H9 (cell line): ENCODE measurements at regions not wholly inside any gene's neighbourhood (a gene's known extent, or its start where the extent isn't known, plus 50 kb on each side); places are given as distances from the start of the nearest gene placed in this dataset.

ENCODE experiments used
- DNase-seq: peaks from one replicate; pipeline ENCODE4 v3.0.0-alpha.2; 2017
- H2AFZ ChIP-seq: one replicate; pipeline ENCODE4 v1.6.1; 2013; ENCODE audit warnings: mild to moderate bottlenecking, low read length, control low read depth, moderate library complexity
- H2AK5ac ChIP-seq: 2 replicates; pipeline ENCODE4 v1.6.1; 2013; ENCODE audit warnings: low read length, control low read depth, mixed read lengths; ENCODE audit not compliant: insufficient read length
- H2BK120ac ChIP-seq: one replicate; pipeline ENCODE4 v1.6.1; 2013; ENCODE audit warnings: low read depth, mild to moderate bottlenecking, low read length, control low read depth, inconsistent platforms; ENCODE audit not compliant: poor library complexity, severe bottlenecking
- H2BK12ac ChIP-seq: 2 replicates; pipeline ENCODE4 v1.6.1; 2013; ENCODE audit warnings: low read length, control low read depth, mixed read lengths, low read depth; ENCODE audit not compliant: insufficient read length
- H2BK15ac ChIP-seq: 2 replicates; pipeline ENCODE4 v1.6.1; 2013; ENCODE audit warnings: low read depth, low read length, control low read depth
- H2BK20ac ChIP-seq: one replicate; pipeline ENCODE4 v1.6.1; 2013; ENCODE audit warnings: low read depth, mild to moderate bottlenecking, low read length, control low read depth, inconsistent platforms; ENCODE audit not compliant: poor library complexity, severe bottlenecking
- H2BK5ac ChIP-seq: 2 replicates; pipeline ENCODE4 v1.6.1; 2013; ENCODE audit warnings: low read length, control low read depth, mixed read lengths; ENCODE audit not compliant: insufficient read length
- H3K14ac ChIP-seq: 2 replicates; pipeline ENCODE4 v1.6.1; 2013; ENCODE audit warnings: low read length, control low read depth; ENCODE audit not compliant: insufficient read depth
- H3K18ac ChIP-seq: 2 replicates; pipeline ENCODE4 v1.6.1; 2013; ENCODE audit warnings: low read depth, mild to moderate bottlenecking, mixed read lengths, low read length, control low read depth; ENCODE audit not compliant: insufficient read length
- H3K23ac ChIP-seq: 2 replicates; pipeline ENCODE4 v1.6.1; 2013; ENCODE audit warnings: low read length, control low read depth, mixed read lengths, low read depth; ENCODE audit not compliant: insufficient read length
- H3K23me2 ChIP-seq: 2 replicates; pipeline ENCODE4 v1.6.1; 2013; ENCODE audit warnings: low read depth, mild to moderate bottlenecking, mixed read lengths, low read length, control low read depth; ENCODE audit not compliant: insufficient read length, poor library complexity, severe bottlenecking
- H3K27ac ChIP-seq: 2 replicates; pipeline ENCODE4 v1.5.1; 2013; ENCODE audit warnings: low read length, control low read depth, mixed read lengths, low read depth; ENCODE audit not compliant: insufficient read length
- H3K27me3 ChIP-seq: 2 replicates; pipeline ENCODE4 v1.6.1; 2013; ENCODE audit warnings: low read length, control low read depth, inconsistent platforms; ENCODE audit not compliant: insufficient read depth
- H3K4ac ChIP-seq: 2 replicates; pipeline ENCODE4 v1.6.1; 2013; ENCODE audit warnings: low read depth, mild to moderate bottlenecking, control low read depth, inconsistent platforms, low read length, moderate library complexity
- H3K4me1 ChIP-seq: 2 replicates; pipeline ENCODE4 v1.6.1; 2013; ENCODE audit warnings: low read length, control low read depth, inconsistent platforms; ENCODE audit not compliant: insufficient read depth
- H3K4me2 ChIP-seq: 2 replicates; pipeline ENCODE4 v1.6.1; 2013; ENCODE audit warnings: low read length, control low read depth, mixed read lengths; ENCODE audit not compliant: insufficient read length, insufficient read depth
- H3K56ac ChIP-seq: 2 replicates; pipeline ENCODE4 v1.6.1; 2013; ENCODE audit warnings: low read depth, mild to moderate bottlenecking, mixed read lengths, low read length, control low read depth; ENCODE audit not compliant: insufficient read length
- H3K79me1 ChIP-seq: 2 replicates; pipeline ENCODE4 v1.6.1; 2013; ENCODE audit warnings: low read depth, mild to moderate bottlenecking, moderate library complexity, low read length, control low read depth, inconsistent platforms; ENCODE audit not compliant: insufficient read depth, poor library complexity, severe bottlenecking
- H3K79me2 ChIP-seq: 2 replicates; pipeline ENCODE4 v1.6.1; 2013; ENCODE audit warnings: low read length, control low read depth, inconsistent platforms; ENCODE audit not compliant: insufficient read depth
- H3K9ac ChIP-seq: 2 replicates; pipeline ENCODE4 v1.6.1; 2013; ENCODE audit warnings: low read length, control low read depth, mixed read lengths; ENCODE audit not compliant: insufficient read length; ENCODE audit errors: extremely low read depth
- H3K9me3 ChIP-seq: one replicate; pipeline ENCODE4 v1.6.1; 2013; ENCODE audit warnings: low read depth, low read length, inconsistent platforms; ENCODE audit not compliant: control insufficient read depth
- H3T11ph ChIP-seq: one replicate; pipeline ENCODE4 v1.6.1; 2013; ENCODE audit warnings: mild to moderate bottlenecking, low read length, control low read depth, inconsistent platforms
- H4K20me1 ChIP-seq: one replicate; pipeline ENCODE4 v1.6.1; 2013; ENCODE audit not compliant: control insufficient read depth, insufficient read length, insufficient read depth
- H4K5ac ChIP-seq: 2 replicates; pipeline ENCODE4 v1.6.1; 2013; ENCODE audit warnings: low read depth, mild to moderate bottlenecking, mixed read lengths, low read length, control low read depth; ENCODE audit not compliant: insufficient read length
- H4K8ac ChIP-seq: replicated peaks from 2 replicates; pipeline ENCODE4 v1.6.1; 2013; ENCODE audit warnings: low read length, control low read depth, mixed read lengths, low read depth; ENCODE audit not compliant: insufficient read length
- H4K91ac ChIP-seq: 2 replicates; pipeline ENCODE4 v1.6.1; 2013; ENCODE audit warnings: low read depth, mild to moderate bottlenecking, moderate library complexity, mixed read lengths, low read length, control low read depth; ENCODE audit not compliant: insufficient read length
- H3K27ac Mint-ChIP-seq, 3 experiments: 2 replicates in 2 of 3; 3 replicates in 1 of 3; pipeline ENCODE4 v1.8.0; 2020 to 2021; ENCODE audit warnings: mixed read lengths in 3 of 3, mild to moderate bottlenecking in 1 of 3, moderate library complexity in 1 of 3
- H3K27me3 Mint-ChIP-seq: 2 replicates; pipeline ENCODE4 v1.8.0; 2021; ENCODE audit warnings: low read depth, mild to moderate bottlenecking, moderate library complexity, mixed read lengths
- H3K36me3 Mint-ChIP-seq, 3 experiments: 2 replicates in 2 of 3; 3 replicates in 1 of 3; pipeline ENCODE4 v1.8.0; 2020 to 2021; ENCODE audit warnings: low read depth in 3 of 3, mixed read lengths in 3 of 3; ENCODE audit not compliant: insufficient read depth in 1 of 3
- H3K4me1 Mint-ChIP-seq, 2 experiments: 2 replicates each; pipeline ENCODE4 v1.8.0; 2020; ENCODE audit warnings: mixed read lengths in 2 of 2
- H3K4me3 Mint-ChIP-seq, 2 experiments: 2 replicates in 1 of 2; 3 replicates in 1 of 2; pipeline ENCODE4 v1.8.0; 2020 to 2021; ENCODE audit warnings: mild to moderate bottlenecking in 2 of 2, mixed read lengths in 2 of 2, moderate library complexity in 1 of 2
- H3K9me3 Mint-ChIP-seq, 2 experiments: 2 replicates in 1 of 2; 3 replicates in 1 of 2; pipeline ENCODE4 v1.8.0; 2020; ENCODE audit warnings: mild to moderate bottlenecking in 2 of 2, mixed read lengths in 2 of 2, moderate library complexity in 1 of 2
- WGBS: extraction: QIAGEN DNeasy Blood & Tissue Kit; methylation state at CpG from one replicate; pipeline ENCODE4 v1.1.7; 2013; ENCODE audit warnings: missing lambda C conversion rate, low lambda C conversion rate, mixed read lengths; ENCODE audit not compliant: insufficient read length; ENCODE audit errors: extremely low coverage; 5-methylcytosine and 5-hydroxymethylcytosine counted together
- TF ChIP-seq, protein P1 (sequence below): fragments of 200-600 bp; sonication (generic); conservative IDR thresholded peaks from 3 replicates; pipeline ENCODE4 v1.8.0; 2021; ENCODE audit warnings: antibody characterized with exemption, mild to moderate bottlenecking

DNA sequence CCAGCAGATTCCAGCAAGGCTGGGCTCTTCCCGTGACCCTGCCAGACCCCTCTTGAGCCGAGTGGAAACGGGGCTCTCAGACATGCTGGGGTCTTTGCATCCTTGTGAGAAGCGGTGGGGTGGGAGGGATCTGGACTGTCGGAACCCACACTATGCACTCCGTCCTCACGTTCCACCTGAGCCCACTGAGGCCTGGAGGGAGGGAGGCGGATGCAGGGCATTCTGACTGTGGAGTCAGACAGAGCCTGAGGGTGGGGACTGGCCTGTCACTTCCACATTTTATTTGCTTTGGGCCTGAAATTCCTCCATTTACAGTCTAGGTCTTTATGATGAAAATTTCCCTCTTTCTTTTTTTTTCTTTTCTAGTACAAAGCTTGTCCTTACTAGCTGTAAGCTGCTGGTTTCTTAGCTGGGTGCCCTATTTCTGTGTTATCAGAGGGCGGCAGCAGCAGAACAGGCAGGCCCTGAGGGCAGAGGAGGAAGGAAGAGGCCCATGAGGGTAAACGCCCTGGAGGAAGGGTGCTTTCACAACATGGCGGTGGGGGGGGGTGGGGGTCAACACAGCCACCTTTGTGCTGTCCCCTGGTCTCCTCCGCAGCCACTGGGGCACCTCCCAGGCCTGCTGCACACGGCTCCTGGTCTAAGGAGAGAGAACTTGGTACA, 373.5 kb upstream of the MYT1L start:
- H3K4me1 Mint-ChIP-seq: peaks cover 45 to 51% of the 10 kb centered on the region in 2 experiments
- Histone ChIP-seq H3K79me2 (no peaks in the 10 kb centered on the region), H2BK15ac (no peak overlapping the region), H4K20me1 (no peaks in the 10 kb centered on the region), H2BK12ac (no peak overlapping the region), H2AK5ac (no peak overlapping the region), H3K18ac (no peak overlapping the region), H3K9me3 (no peaks in the 10 kb centered on the region), H3K4ac (no peak overlapping the region), H3K27ac (no peak overlapping the region), H2AFZ (no peak overlapping the region), H3K79me1 (no peaks in the 10 kb centered on the region), H3K9ac (no peak overlapping the region), H3K4me2 (no peak overlapping the region), H3K23ac (no peak overlapping the region), H2BK5ac (no peak overlapping the region), H3K14ac (no peak overlapping the region; the same call in 1 of the 2 replicates), H3K4me1 (peaks cover 5% of the 10 kb centered on the region), H3K56ac (no peak overlapping the region), H2BK120ac (no peak overlapping the region), H3K23me2 (no peaks in the 10 kb centered on the region), H4K91ac (no peak overlapping the region), H3T11ph (no peak overlapping the region), H4K5ac (no peak overlapping the region), H3K27me3 (no peaks in the 10 kb centered on the region), H4K8ac (no peak overlapping the region), H2BK20ac (no peak overlapping the region)
- peaks cover 25% of the 10 kb centered on the region for H3K27me3 Mint-ChIP-seq
- H3K4me3 Mint-ChIP-seq: no peak overlapping the region
- TF ChIP-seq, protein P1, sequence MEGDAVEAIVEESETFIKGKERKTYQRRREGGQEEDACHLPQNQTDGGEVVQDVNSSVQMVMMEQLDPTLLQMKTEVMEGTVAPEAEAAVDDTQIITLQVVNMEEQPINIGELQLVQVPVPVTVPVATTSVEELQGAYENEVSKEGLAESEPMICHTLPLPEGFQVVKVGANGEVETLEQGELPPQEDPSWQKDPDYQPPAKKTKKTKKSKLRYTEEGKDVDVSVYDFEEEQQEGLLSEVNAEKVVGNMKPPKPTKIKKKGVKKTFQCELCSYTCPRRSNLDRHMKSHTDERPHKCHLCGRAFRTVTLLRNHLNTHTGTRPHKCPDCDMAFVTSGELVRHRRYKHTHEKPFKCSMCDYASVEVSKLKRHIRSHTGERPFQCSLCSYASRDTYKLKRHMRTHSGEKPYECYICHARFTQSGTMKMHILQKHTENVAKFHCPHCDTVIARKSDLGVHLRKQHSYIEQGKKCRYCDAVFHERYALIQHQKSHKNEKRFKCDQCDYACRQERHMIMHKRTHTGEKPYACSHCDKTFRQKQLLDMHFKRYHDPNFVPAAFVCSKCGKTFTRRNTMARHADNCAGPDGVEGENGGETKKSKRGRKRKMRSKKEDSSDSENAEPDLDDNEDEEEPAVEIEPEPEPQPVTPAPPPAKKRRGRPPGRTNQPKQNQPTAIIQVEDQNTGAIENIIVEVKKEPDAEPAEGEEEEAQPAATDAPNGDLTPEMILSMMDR: no peak
- no peak for DNase-seq
- no peak overlapping the region; a peak in 1 of 7 replicates for H3K27ac Mint-ChIP-seq
- H3K36me3 Mint-ChIP-seq: no peaks in the 10 kb centered on the region; a peak in 1 of 7 replicates
- WGBS: no CpG with 5 or more reads among the region's 13 CpGs
- no peaks in the 10 kb centered on the region for H3K9me3 Mint-ChIP-seq
